Panc1 (cell line): ENCODE measurements at regions not wholly inside any gene's neighbourhood (a gene's known extent, or its start where the extent isn't known, plus 50 kb on each side); places are given as distances from the start of the nearest gene placed in this dataset.

Experiments used
- POLR2AphosphoS5 ChIP-seq: IDR thresholded peaks from 2 replicates; pipeline ENCODE4 v1.6.1; 2012; ENCODE audit warnings: mild to moderate bottlenecking, low read depth, low read length, moderate library complexity
- SIN3A ChIP-seq: IDR thresholded peaks from 2 replicates; pipeline ENCODE4 v1.6.1; 2012; ENCODE audit warnings: low read depth, mild to moderate bottlenecking, low read length, moderate library complexity, borderline replicate concordance; ENCODE audit not compliant: insufficient read depth
- TF ChIP-seq, protein P1 (sequence below): fragments of 450-650 bp; IDR thresholded peaks from 2 replicates; pipeline ENCODE4 v1.5.1; 2017; ENCODE audit warnings: mild to moderate bottlenecking

DNA sequence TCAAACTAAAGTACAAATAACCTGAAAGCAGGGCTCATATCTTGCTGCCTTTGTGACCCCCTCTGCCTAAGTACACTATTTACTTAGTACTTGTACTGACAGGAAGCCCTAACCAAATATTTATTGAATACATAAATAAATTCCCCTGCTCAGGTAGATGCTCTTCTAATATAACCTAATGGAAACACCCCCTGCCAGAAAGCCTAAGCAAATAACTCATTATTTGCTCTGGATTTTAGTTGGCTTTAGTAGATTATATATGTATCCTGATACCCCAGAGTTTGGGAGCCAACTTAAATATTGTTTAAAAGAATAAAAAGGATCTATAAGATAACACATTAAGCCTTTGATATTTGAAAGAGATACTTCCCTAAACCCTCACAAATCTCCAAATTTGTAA lies 318.2 kb downstream of the PPP1R2C start:
- TF ChIP-seq, protein P1, sequence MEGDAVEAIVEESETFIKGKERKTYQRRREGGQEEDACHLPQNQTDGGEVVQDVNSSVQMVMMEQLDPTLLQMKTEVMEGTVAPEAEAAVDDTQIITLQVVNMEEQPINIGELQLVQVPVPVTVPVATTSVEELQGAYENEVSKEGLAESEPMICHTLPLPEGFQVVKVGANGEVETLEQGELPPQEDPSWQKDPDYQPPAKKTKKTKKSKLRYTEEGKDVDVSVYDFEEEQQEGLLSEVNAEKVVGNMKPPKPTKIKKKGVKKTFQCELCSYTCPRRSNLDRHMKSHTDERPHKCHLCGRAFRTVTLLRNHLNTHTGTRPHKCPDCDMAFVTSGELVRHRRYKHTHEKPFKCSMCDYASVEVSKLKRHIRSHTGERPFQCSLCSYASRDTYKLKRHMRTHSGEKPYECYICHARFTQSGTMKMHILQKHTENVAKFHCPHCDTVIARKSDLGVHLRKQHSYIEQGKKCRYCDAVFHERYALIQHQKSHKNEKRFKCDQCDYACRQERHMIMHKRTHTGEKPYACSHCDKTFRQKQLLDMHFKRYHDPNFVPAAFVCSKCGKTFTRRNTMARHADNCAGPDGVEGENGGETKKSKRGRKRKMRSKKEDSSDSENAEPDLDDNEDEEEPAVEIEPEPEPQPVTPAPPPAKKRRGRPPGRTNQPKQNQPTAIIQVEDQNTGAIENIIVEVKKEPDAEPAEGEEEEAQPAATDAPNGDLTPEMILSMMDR = no peak
- TF ChIP-seq POLR2AphosphoS5 = no peak
- TF ChIP-seq SIN3A = no peak
